Mucosa of descending colon (tissue), 3 donors: ENCODE measurements at regions not wholly inside any gene's neighbourhood (a gene's known extent, or its start where the extent isn't known, plus 50 kb on each side); places are given as distances from the start of the nearest gene placed in this dataset.
"Not testable (repeated sequence)": the region's sequence is repeated elsewhere in the genome, so short reads cannot be mapped to it uniquely, and the experiment has no call there.

Experiments used
- ATAC-seq: fragments of 200-7000 bp; cut with Tn5 transposase; one replicate; pipeline ENCODE4 v1.9.1; 2020; ENCODE audit warnings: mild to moderate bottlenecking, moderate library complexity
- DNase-seq, 3 donors: peaks; one replicate each; pipeline ENCODE4 v3.0.0-alpha.2; 2020
- H3K36me3 ChIP-seq: fragments of 200-600 bp; one replicate; pipeline ENCODE4 v1.8.0; 2021; ENCODE audit warnings: low read depth, mild to moderate bottlenecking
- H3K4me1 ChIP-seq: fragments of 200-600 bp; one replicate; pipeline ENCODE4 v1.8.0; 2021; ENCODE audit warnings: low read depth, mild to moderate bottlenecking
- H3K4me3 ChIP-seq: fragments of 200-600 bp; one replicate; pipeline ENCODE4 v1.8.0; 2021; ENCODE audit warnings: mild to moderate bottlenecking
- H3K9me3 ChIP-seq: fragments of 200-600 bp; one replicate; pipeline ENCODE4 v1.8.0; 2021; ENCODE audit warnings: mild to moderate bottlenecking
- CTCF ChIP-seq: fragments of 200-600 bp; IDR thresholded peaks from one replicate; pipeline ENCODE4 v1.8.0; 2022; ENCODE audit warnings: antibody characterized with exemption, mild to moderate bottlenecking
- intact Hi-C, 2 donors: fragments of 100-400 bp; cut with DNase I in 1 of 2; cut with micrococcal nuclease in 1 of 2; formaldehyde crosslinking; loops; one replicate each; pipeline versions ENCODE4 v1.11.0 to v1.11.1; 2022; cut with DNase I, micrococcal nuclease
- donor health status: DM: no; HTN: no; CAD: no; lungs with moderate emphysema.
- donor health status: DM: no; HTN: no; CAD: no.
- donor health status: DM: no; HTN: yes; CAD: no.

- no peaks in the 10 kb centered on the region for H3K4me1 ChIP-seq
- H3K4me3 ChIP-seq = no peak overlapping the region
- ATAC-seq (no peak), DNase-seq (no peak)
- intact Hi-C loops = no loop called here
- no peak for TF ChIP-seq CTCF
- no peaks in the 10 kb centered on the region for H3K36me3 ChIP-seq
- H3K9me3 ChIP-seq = no peaks in the 10 kb centered on the region
These were observed 92.1 kb downstream of the TMEM167A start for GRCh38 chr5:82984786-82985735.

- H3K36me3 ChIP-seq = no peaks in the 10 kb centered on the region
- H3K4me3 ChIP-seq = no peak overlapping the region
- no peaks in the 10 kb centered on the region for H3K4me1 ChIP-seq
- intact Hi-C loops = no loop called here
- no peak for DNase-seq
- H3K9me3 ChIP-seq = no peaks in the 10 kb centered on the region
- no peak for ATAC-seq
- no peak for TF ChIP-seq CTCF
These were observed 94.3 kb downstream of the TMEM167A start for GRCh38 chr5:82982846-82983245.

GRCh38 chr5:82976887-82977286 is 100.3 kb downstream of the TMEM167A start:
- H3K4me3 ChIP-seq, DNase-seq, ATAC-seq, H3K4me1 ChIP-seq, H3K36me3 ChIP-seq, intact Hi-C loops: not testable (repeated sequence)
- H3K9me3 ChIP-seq = peaks cover 17% of the 10 kb centered on the region

- no peak for TF ChIP-seq CTCF
- DNase-seq (no peak), ATAC-seq (no peak)
- Histone ChIP-seq H3K9me3 (peaks cover 17% of the 10 kb centered on the region), H3K4me3 (no peak overlapping the region), H3K4me1 (no peaks in the 10 kb centered on the region), H3K36me3 (no peaks in the 10 kb centered on the region)
- intact Hi-C loops = no loop called here
These were observed 101.4 kb downstream of the TMEM167A start for GRCh38 chr5:82975812-82976211.

GRCh38 chr5:82975396-82975795 is 101.8 kb downstream of the TMEM167A start:
- no peak overlapping the region for H3K4me3 ChIP-seq
- DNase-seq (no peak), ATAC-seq (no peak)
- intact Hi-C loops = no loop called here
- H3K36me3 ChIP-seq = no peaks in the 10 kb centered on the region
- peaks cover 17% of the 10 kb centered on the region for H3K9me3 ChIP-seq
- TF ChIP-seq CTCF = no peak
- H3K4me1 ChIP-seq = no peaks in the 10 kb centered on the region

GRCh38 chr5:82974346-82974745 is 102.8 kb downstream of the TMEM167A start:
- intact Hi-C loops, H3K36me3 ChIP-seq, ATAC-seq, H3K4me3 ChIP-seq, DNase-seq, H3K4me1 ChIP-seq: not testable (repeated sequence)
- peaks cover 17% of the 10 kb centered on the region for H3K9me3 ChIP-seq
